OCI-LY7 (cell line): ENCODE measurements at regions not wholly inside any gene's neighbourhood (a gene's known extent, or its start where the extent isn't known, plus 50 kb on each side); places are given as distances from the start of the nearest gene placed in this dataset.

ENCODE experiments used
- BruUV-seq: library from RNA; stranded (reverse); fragments of 400-500 nt; replicated peaks from 2 replicates; lab custom pipeline; 2021; lab: Mats Ljungman, UMichigan
- CTCF ChIA-PET: fragments of 300-600 bp; sonication (Branson Sonifier 250); formaldehyde crosslinking; loops from one replicate; lab custom pipeline; 2022; ENCODE audit warnings: antibody characterized with exemption; ENCODE audit not compliant: unreplicated experiment; lab: Charles Lee
- POLR2A ChIA-PET: fragments of 300-600 bp; sonication (Branson Sonifier 250); formaldehyde crosslinking; loops from one replicate; lab custom pipeline; 2022; ENCODE audit warnings: antibody characterized with exemption; lab: Charles Lee
- DNase-seq: peaks from one replicate; pipeline ENCODE4 v3.0.0-alpha.2; 2015; ENCODE audit warnings: low spot score
- H2AFZ ChIP-seq: fragments of 200-600 bp; sonication (generic), shearing (Covaris generic); 2 replicates; pipeline ENCODE4 v1.6.1; 2014; ENCODE audit warnings: mild to moderate bottlenecking, antibody characterized with exemption, low read length, moderate library complexity
- H3K27ac ChIP-seq: fragments of 200-600 bp; sonication (generic); 2 replicates; pipeline ENCODE4 v1.5.1; 2014; ENCODE audit warnings: mixed run types, low read depth, mild to moderate bottlenecking, moderate library complexity, low read length, inconsistent platforms; ENCODE audit not compliant: poor library complexity, severe bottlenecking
- H3K36me3 ChIP-seq: fragments of 200-600 bp; sonication (generic); 2 replicates; pipeline ENCODE4 v1.6.1; 2014; ENCODE audit warnings: mild to moderate bottlenecking, antibody characterized with exemption, low read length, moderate library complexity, mixed read lengths; ENCODE audit not compliant: insufficient read depth
- H3K4me1 ChIP-seq: fragments of 200-600 bp; sonication (generic); 2 replicates; pipeline ENCODE4 v1.5.1; 2014; ENCODE audit warnings: mild to moderate bottlenecking, low read length; ENCODE audit not compliant: insufficient read depth, poor library complexity, severe bottlenecking
- H3K4me2 ChIP-seq: fragments of 200-600 bp; sonication (generic); 2 replicates; pipeline ENCODE4 v1.6.1; 2014; ENCODE audit warnings: mild to moderate bottlenecking, low read length
- H3K4me3 ChIP-seq: fragments of 200-600 bp; sonication (generic); 2 replicates; pipeline ENCODE4 v1.5.1; 2014; ENCODE audit warnings: mild to moderate bottlenecking, low read depth, low read length; ENCODE audit not compliant: poor library complexity, severe bottlenecking
- H3K79me2 ChIP-seq: fragments of 200-600 bp; sonication (generic); 2 replicates; pipeline ENCODE4 v1.6.1; 2016; ENCODE audit warnings: low read depth, mild to moderate bottlenecking, low read length, moderate library complexity, mixed read lengths; ENCODE audit not compliant: insufficient read depth
- H3K9me2 ChIP-seq: fragments of 200-600 bp; sonication (generic); 2 replicates; pipeline ENCODE4 v1.6.1; 2016; ENCODE audit warnings: mild to moderate bottlenecking, low read length, mixed read lengths; ENCODE audit not compliant: insufficient read depth
- H3K9me3 ChIP-seq: fragments of 200-600 bp; sonication (generic); 2 replicates; pipeline ENCODE4 v1.6.1; 2014; ENCODE audit warnings: mild to moderate bottlenecking, mixed run types, low read length, mixed read lengths
- H4K20me1 ChIP-seq: fragments of 200-600 bp; sonication (generic); 2 replicates; pipeline ENCODE4 v1.6.1; 2014; ENCODE audit warnings: mild to moderate bottlenecking, antibody characterized with exemption, low read length, moderate library complexity, mixed read lengths; ENCODE audit not compliant: insufficient read depth
- EZH2phosphoT487 ChIP-seq: fragments of 200-600 bp; sonication (generic); IDR thresholded peaks from 2 replicates; pipeline ENCODE4 v1.6.1; 2018; ENCODE audit warnings: low read depth, borderline replicate concordance, mild to moderate bottlenecking, mixed run types, antibody characterized with exemption, low read length, moderate library complexity, mixed read lengths
- intact Hi-C: fragments of 100-400 bp; cut with micrococcal nuclease; formaldehyde crosslinking; loops from one replicate; pipeline ENCODE4 v1.10.0; 2022; ENCODE audit not compliant: unreplicated experiment
- TF ChIP-seq, protein P1 (sequence below): fragments of 200-600 bp; sonication (generic); conservative IDR thresholded peaks from 2 replicates; pipeline ENCODE4 v1.5.1; 2014; ENCODE audit warnings: mild to moderate bottlenecking, antibody characterized with exemption, low read length, moderate library complexity, mixed read lengths

GRCh38 chr7:17184805-17185689, 113.4 kb upstream of the AHR start:
- Histone ChIP-seq H3K36me3 (no peaks in the 10 kb centered on the region), H3K4me2 (no peak overlapping the region), H3K79me2 (no peaks in the 10 kb centered on the region), H4K20me1 (no peaks in the 10 kb centered on the region), H3K4me3 (no peak overlapping the region), H3K9me3 (no peaks in the 10 kb centered on the region), H2AFZ (no peak overlapping the region), H3K4me1 (no peaks in the 10 kb centered on the region), H3K9me2 (no peaks in the 10 kb centered on the region), H3K27ac (no peak overlapping the region)
- no peak for DNase-seq
- CTCF ChIA-PET, result no interaction called here
- TF ChIP-seq, protein P1, sequence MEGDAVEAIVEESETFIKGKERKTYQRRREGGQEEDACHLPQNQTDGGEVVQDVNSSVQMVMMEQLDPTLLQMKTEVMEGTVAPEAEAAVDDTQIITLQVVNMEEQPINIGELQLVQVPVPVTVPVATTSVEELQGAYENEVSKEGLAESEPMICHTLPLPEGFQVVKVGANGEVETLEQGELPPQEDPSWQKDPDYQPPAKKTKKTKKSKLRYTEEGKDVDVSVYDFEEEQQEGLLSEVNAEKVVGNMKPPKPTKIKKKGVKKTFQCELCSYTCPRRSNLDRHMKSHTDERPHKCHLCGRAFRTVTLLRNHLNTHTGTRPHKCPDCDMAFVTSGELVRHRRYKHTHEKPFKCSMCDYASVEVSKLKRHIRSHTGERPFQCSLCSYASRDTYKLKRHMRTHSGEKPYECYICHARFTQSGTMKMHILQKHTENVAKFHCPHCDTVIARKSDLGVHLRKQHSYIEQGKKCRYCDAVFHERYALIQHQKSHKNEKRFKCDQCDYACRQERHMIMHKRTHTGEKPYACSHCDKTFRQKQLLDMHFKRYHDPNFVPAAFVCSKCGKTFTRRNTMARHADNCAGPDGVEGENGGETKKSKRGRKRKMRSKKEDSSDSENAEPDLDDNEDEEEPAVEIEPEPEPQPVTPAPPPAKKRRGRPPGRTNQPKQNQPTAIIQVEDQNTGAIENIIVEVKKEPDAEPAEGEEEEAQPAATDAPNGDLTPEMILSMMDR, result no peak
- BruUV-seq, result no TSS peak
- intact Hi-C loops, result no loop called here
- POLR2A ChIA-PET, result no interaction called here

- no peak overlapping the region for H3K27ac ChIP-seq
- TF ChIP-seq EZH2phosphoT487, result no peak
- TF ChIP-seq, protein P1, result no peak
- POLR2A ChIA-PET, result no interaction called here
- no peaks in the 10 kb centered on the region for H3K79me2 ChIP-seq
- no peak overlapping the region for H3K4me2 ChIP-seq
- no TSS peak for BruUV-seq
- H3K4me3 ChIP-seq, result no peak overlapping the region
- no peaks in the 10 kb centered on the region for H3K4me1 ChIP-seq
- intact Hi-C loops, result no loop called here
- no peaks in the 10 kb centered on the region for H3K36me3 ChIP-seq
- H4K20me1 ChIP-seq, result no peaks in the 10 kb centered on the region
- no peaks in the 10 kb centered on the region for H3K9me3 ChIP-seq
- H3K9me2 ChIP-seq, result no peaks in the 10 kb centered on the region
- CTCF ChIA-PET, result no interaction called here
- DNase-seq, result no peak
- H2AFZ ChIP-seq, result no peak overlapping the region
Observed at GRCh38 chr7:17185690-17186070, 112.8 kb upstream of the AHR start.

- no peaks in the 10 kb centered on the region for H3K9me2 ChIP-seq
- no peak for DNase-seq
- H3K4me3 ChIP-seq, result no peak overlapping the region
- H3K4me2 ChIP-seq, result no peak overlapping the region
- intact Hi-C loops, result no loop called here
- H2AFZ ChIP-seq, result no peak overlapping the region
- no peaks in the 10 kb centered on the region for H4K20me1 ChIP-seq
- BruUV-seq, result no TSS peak
- no peak overlapping the region for H3K27ac ChIP-seq
- no peaks in the 10 kb centered on the region for H3K9me3 ChIP-seq
- CTCF ChIA-PET, result no interaction called here
- H3K4me1 ChIP-seq, result no peaks in the 10 kb centered on the region
- no peaks in the 10 kb centered on the region for H3K36me3 ChIP-seq
- H3K79me2 ChIP-seq, result no peaks in the 10 kb centered on the region
- POLR2A ChIA-PET, result interaction anchor here (0.6 to 0.7 kb wide), 2 partner anchors 1032 to 1166 kb away, joined by 4 to 6 read pairs; no protein-coding TSS in a partner anchor
- TF ChIP-seq, protein P1, result no peak
Observed at GRCh38 chr7:17186745-17187530, 111.5 kb upstream of the AHR start.
